Left colon (tissue), 2 donors: ENCODE measurements at regions not wholly inside any gene's neighbourhood (a gene's known extent, or its start where the extent isn't known, plus 50 kb on each side); places are given as distances from the start of the nearest gene placed in this dataset.
A peak's percentile ranks its signal among the peaks of the same experiment; 100 is the strongest.

Experiments used
- ATAC-seq: fragments of 200-7000 bp; cut with Tn5 transposase; one replicate; pipeline ENCODE4 v1.9.1; 2020; ENCODE audit warnings: mild to moderate bottlenecking, moderate library complexity
- DNase-seq, 2 donors: peaks; one replicate each; pipeline ENCODE4 v3.0.0-alpha.2; 2020
- intact Hi-C, 2 donors: fragments of 100-400 bp; cut with DNase I in 1 of 2; cut with micrococcal nuclease in 1 of 2; formaldehyde crosslinking; loops; one replicate each; pipeline versions ENCODE4 v1.11.2 to v1.14.0; 2022; cut with DNase I, micrococcal nuclease
- donor health status: DM: no; HTN: no; CAD: no.
- donor health status: DM: yes; HTN: yes; CAD: no.

GRCh38 chr2:173678186-173678585 is 287.0 kb downstream of the SP3 start:
- intact Hi-C loops = no loop called here
- ATAC-seq = no peak

GRCh38 chr2:173680574-173680973 is 284.6 kb downstream of the SP3 start:
- DNase-seq (no peak), ATAC-seq (no peak)
- intact Hi-C loops = no loop called here

More at GRCh38 chr2:173678186-173678585, 287.0 kb downstream of the SP3 start:
- no peak for DNase-seq

DNA sequence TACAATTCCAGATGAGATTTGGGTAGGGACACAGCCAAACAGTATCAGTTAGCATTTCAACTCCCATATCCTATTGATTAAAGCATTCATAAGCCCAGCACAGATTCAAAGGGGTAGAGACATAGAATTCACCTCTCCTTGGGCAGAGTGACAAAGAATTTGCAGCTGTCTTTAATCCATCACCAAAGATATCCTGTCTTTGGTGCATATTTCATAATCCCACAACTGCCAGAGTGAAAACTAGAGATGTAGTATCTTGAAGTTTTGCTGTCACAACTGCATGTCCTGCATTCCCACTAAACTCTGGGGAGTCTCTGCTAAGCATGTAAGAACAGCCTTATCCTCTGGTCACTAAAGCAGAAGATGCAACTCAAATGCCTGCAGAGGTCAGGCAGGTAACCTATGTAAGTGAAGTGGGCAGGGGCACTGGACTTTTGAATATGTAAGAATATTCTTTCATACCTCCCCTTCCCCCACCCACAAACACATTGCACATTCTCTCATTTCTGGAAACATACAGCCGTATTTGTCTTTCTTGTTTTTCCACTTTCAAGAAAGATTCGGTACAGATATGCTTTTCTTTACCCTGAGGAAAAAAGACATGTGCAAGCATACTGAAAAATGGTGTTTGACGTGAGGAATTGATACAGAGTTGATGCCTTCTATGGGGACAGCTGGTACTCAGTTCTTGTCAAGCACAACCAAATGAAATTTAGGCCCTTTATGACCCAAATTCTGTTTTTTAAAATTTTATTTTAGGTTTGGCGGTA is 283.1 kb downstream of the SP3 start:
- intact Hi-C loops = no loop called here
- no peak for DNase-seq
- ATAC-seq = no peak

GRCh38 chr2:173684896-173685459 is 280.2 kb downstream of the SP3 start:
- DNase-seq (no peak), ATAC-seq (no peak)
- intact Hi-C loops = no loop called here

DNA sequence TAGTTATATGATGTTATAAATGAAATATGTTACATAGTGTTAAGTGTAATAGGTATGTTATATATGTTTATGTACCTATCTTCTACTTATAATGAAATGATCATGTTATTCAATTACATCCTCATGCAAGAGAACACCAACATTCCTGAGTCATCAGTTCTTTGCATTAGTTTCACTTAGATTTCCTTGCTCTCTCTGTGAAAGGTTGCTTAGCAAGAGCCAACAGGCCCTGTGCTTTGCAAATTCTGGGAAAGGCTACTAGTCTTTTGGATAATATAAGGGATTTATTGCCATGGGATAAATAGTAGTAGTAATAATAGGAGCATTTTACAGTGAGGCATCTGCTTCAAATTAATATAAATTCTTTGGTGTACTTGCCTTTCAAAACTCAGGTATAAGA is 274.8 kb downstream of the SP3 start:
- intact Hi-C loops = no loop called here

GRCh38 chr2:173692068-173692467 is 273.1 kb downstream of the SP3 start:
- no peak for ATAC-seq
- intact Hi-C loops = no loop called here
- no peak for DNase-seq

More for the DNA sequence above, 274.8 kb downstream of the SP3 start:
- no peak for ATAC-seq
- DNase-seq = no peak

- intact Hi-C loops = no loop called here
- ATAC-seq = no peak
- no peak for DNase-seq
Measured at GRCh38 chr2:173693044-173693589, 272.1 kb downstream of the SP3 start.

GRCh38 chr2:173696274-173696673 is 268.9 kb downstream of the SP3 start:
- ATAC-seq (no peak), DNase-seq (no peak)
- intact Hi-C loops = no loop called here

DNA sequence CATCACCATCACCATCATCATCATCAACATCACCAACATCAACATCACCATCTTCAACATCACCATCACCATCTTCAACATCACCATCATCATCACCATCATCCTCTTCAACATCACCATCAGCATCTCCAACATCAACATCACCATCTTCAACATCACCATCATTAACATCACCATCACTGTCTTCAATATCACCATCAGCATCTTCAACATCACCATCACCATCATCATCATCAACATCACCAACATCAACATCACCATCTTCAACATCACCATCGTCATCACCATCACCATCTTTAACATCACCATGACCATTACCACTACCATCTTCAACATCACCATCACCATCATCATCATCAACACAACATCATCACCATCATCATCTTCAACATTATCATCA is 267.2 kb downstream of the SP3 start:
- DNase-seq (no peak), ATAC-seq (no peak)
- intact Hi-C loops = no loop called here

- intact Hi-C loops = no loop called here
- DNase-seq = no peak
- no peak for ATAC-seq
Measured at GRCh38 chr2:173705656-173706055, 259.5 kb downstream of the SP3 start.

GRCh38 chr2:173706936-173707335 is 258.2 kb downstream of the SP3 start:
- no peak for DNase-seq
- no peak for ATAC-seq
- intact Hi-C loops = no loop called here

DNA sequence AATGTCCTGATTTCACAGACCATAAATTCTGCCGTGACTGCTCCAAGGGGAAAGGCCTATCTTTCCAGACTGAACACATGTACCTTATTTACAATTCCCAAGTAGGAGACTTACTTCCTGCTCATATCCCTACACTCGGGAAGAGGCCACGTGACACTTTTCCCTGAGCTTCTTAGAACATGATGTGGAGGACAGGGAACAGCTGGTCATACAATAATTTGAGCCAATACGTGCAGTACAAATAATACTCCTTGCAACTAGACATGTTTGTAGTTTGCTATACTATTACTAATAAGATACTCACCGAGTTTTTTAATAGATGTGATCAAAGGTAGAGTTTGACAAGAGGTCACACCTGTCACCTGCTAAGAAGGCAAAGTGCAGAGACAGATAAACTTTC is 256.4 kb downstream of the SP3 start:
- DNase-seq (peak; percentile 19 to 48), ATAC-seq (peak; percentile 95)

DNA sequence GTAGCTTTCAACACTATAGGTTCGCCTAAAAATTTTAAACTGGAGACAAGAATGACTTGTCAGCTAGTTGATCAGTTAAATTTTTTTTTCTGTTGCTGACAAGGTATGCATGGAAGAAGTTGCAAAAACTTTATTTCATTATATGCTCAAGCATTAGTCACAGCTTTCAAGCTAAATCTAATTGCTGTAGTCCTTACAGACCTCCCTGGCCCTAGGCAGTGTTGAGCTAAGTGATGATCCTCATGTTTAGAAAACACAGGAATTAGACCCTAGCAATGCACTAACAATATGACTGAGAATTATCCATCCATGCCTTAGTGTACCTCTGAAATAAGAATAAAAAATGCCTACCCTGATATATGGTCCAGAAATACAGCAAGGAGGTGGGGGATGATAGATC is 253.4 kb downstream of the SP3 start:
- intact Hi-C loops = no loop called here
- DNase-seq (no peak), ATAC-seq (no peak)

More for the DNA sequence above, 256.4 kb downstream of the SP3 start:
- intact Hi-C loops = no loop called here

GRCh38 chr2:173713904-173714555 is 251.1 kb downstream of the SP3 start:
- DNase-seq (no peak), ATAC-seq (no peak)
- intact Hi-C loops = no loop called here

GRCh38 chr2:173715441-173715840 is 249.7 kb downstream of the SP3 start:
- intact Hi-C loops = no loop called here
- DNase-seq (no peak), ATAC-seq (no peak)

DNA sequence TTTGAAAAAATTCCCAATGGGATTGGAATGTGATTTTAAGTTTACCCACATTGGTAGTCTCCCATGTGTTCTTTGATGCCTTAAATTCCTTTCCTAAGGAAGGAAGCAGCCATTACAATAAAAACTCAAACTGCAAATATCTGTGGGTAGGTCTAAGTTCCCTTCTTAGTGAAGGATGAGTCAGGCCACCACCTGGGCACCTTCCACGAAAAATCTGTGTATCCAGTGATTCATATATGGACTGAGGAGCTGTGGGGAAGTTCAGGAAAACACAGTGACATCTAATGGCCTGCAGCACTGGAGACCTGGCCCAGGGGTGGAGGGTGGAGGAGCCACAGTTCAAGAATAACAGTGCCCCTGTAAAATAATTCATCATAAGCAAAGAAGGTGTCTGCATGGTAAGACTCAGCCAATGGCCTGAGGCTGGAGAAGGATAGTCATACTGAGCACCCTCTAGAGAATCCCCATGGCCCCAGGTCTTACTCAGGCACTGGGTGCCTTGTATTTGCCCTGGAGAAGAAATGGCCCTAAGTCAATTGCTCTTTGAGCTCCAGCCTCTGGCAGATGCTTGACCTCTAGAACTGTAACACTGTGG is 248.6 kb downstream of the SP3 start:
- intact Hi-C loops = no loop called here

GRCh38 chr2:173719471-173719870 is 245.7 kb downstream of the SP3 start:
- intact Hi-C loops = no loop called here
- ATAC-seq = no peak
- no peak for DNase-seq

More for the DNA sequence above, 248.6 kb downstream of the SP3 start:
- no peak for DNase-seq
- no peak for ATAC-seq

- DNase-seq (no peak), ATAC-seq (no peak)
- intact Hi-C loops = no loop called here
Measured at GRCh38 chr2:173720306-173720705, 244.9 kb downstream of the SP3 start.

- intact Hi-C loops = no loop called here
- DNase-seq (no peak), ATAC-seq (no peak)
Measured at GRCh38 chr2:173734797-173735196, 230.4 kb downstream of the SP3 start.
